HG03066 (cell line): ENCODE measurements at regions not wholly inside any gene's neighbourhood (a gene's known extent, or its start where the extent isn't known, plus 50 kb on each side); places are given as distances from the start of the nearest gene placed in this dataset.
"Not testable (repeated sequence)": the region's sequence is repeated elsewhere in the genome, so short reads cannot be mapped to it uniquely, and the experiment has no call there.

Experiments
- ATAC-seq: cut with Tn5 transposase; IDR thresholded peaks from one replicate; pipeline ENCODE4 v1.9.1; 2021; ENCODE audit warnings: low read depth; ENCODE audit not compliant: unreplicated experiment

GRCh38 chr20:40291493-40292135 lies 397.4 kb downstream of the MAFB start:
- ATAC-seq = no peak

GRCh38 chr20:40287683-40288082 lies 401.4 kb downstream of the MAFB start:
- ATAC-seq = no peak

GRCh38 chr20:40286975-40287531 lies 402.0 kb downstream of the MAFB start:
- ATAC-seq = no peak

GRCh38 chr20:40284611-40285010 lies 404.4 kb downstream of the MAFB start:
- no peak for ATAC-seq

- ATAC-seq = no peak
Observed at GRCh38 chr20:40283689-40284088, 405.3 kb downstream of the MAFB start.

- ATAC-seq = no peak
Observed at GRCh38 chr20:40282941-40283340, 406.1 kb downstream of the MAFB start.

- no peak for ATAC-seq
Observed at GRCh38 chr20:40282541-40282940, 406.5 kb downstream of the MAFB start.

GRCh38 chr20:40280616-40281015 lies 408.4 kb downstream of the MAFB start:
- no peak for ATAC-seq

GRCh38 chr20:40279390-40279789 lies 409.6 kb downstream of the MAFB start:
- no peak for ATAC-seq

GRCh38 chr20:40278673-40279072 lies 410.4 kb downstream of the MAFB start:
- ATAC-seq = no peak

GRCh38 chr20:40276301-40276700 lies 412.7 kb downstream of the MAFB start:
- ATAC-seq = no peak

GRCh38 chr20:40275738-40276137 lies 413.3 kb downstream of the MAFB start:
- ATAC-seq = no peak

GRCh38 chr20:40274912-40275533 lies 414.0 kb downstream of the MAFB start:
- no peak for ATAC-seq

- not testable (repeated sequence) for ATAC-seq
Observed at GRCh38 chr20:40269274-40269673, 419.8 kb downstream of the MAFB start.

- ATAC-seq = no peak
Observed at GRCh38 chr20:40268321-40269075, 420.5 kb downstream of the MAFB start.

GRCh38 chr20:40265825-40266533 lies 423.1 kb downstream of the MAFB start:
- ATAC-seq = no peak

- ATAC-seq = no peak
Observed at GRCh38 chr20:40262219-40262618, 426.8 kb downstream of the MAFB start.

GRCh38 chr20:40258931-40259330 lies 430.1 kb downstream of the MAFB start:
- ATAC-seq = no peak

- no peak for ATAC-seq
Observed at GRCh38 chr20:40257763-40258162, 431.3 kb downstream of the MAFB start.

- ATAC-seq = no peak
Observed at GRCh38 chr20:40255365-40255764, 433.7 kb downstream of the MAFB start.
